GM12878 (cell line): ENCODE measurements at regions not wholly inside any gene's neighbourhood (a gene's known extent, or its start where the extent isn't known, plus 50 kb on each side); places are given as distances from the start of the nearest gene placed in this dataset.
A peak's percentile ranks its signal among the peaks of the same experiment; 100 is the strongest.

ENCODE experiments used
- ATAC-seq: fragments of 200-7000 bp; cut with Tn5 transposase; 3 replicates; pipeline ENCODE4 v1.9.1; 2020; ENCODE audit warnings: mild to moderate bottlenecking, moderate library complexity
- BruUV-seq: library from RNA; stranded (reverse); fragments of 400-500 nt; replicated peaks from 2 replicates; lab custom pipeline; 2021; lab: Mats Ljungman, UMichigan
- CTCF ChIA-PET: fragments of 300-600 bp; sonication (Branson Sonifier 250); formaldehyde crosslinking; extraction: SDS; loops from one replicate; lab custom pipeline; 2021; ENCODE audit warnings: inconsistent platforms; lab: Yijun Ruan, JAX
- POLR2A ChIA-PET: fragments of 350-600 bp; formaldehyde crosslinking; extraction: SDS; loops from one replicate; lab custom pipeline; 2021; ENCODE audit warnings: inconsistent platforms; lab: Charles Lee
- RAD21 ChIA-PET: fragments of 300-600 bp; sonication (Branson Sonifier 250); formaldehyde crosslinking; loops from one replicate; lab custom pipeline; 2023; ENCODE audit warnings: antibody characterized with exemption; ENCODE audit not compliant: unreplicated experiment; lab: Charles Lee
- SMC1A ChIA-PET: fragments of 300-600 bp; sonication (Branson Sonifier 250); formaldehyde crosslinking; loops from one replicate; lab custom pipeline; 2023; ENCODE audit not compliant: unreplicated experiment, uncharacterized antibody; lab: Charles Lee
- DNase-seq: peaks from one replicate; pipeline ENCODE4 v3.0.0-alpha.2; 2011; ENCODE audit warnings: low read depth, low spot score
- FAIRE-seq: peaks from 3 replicates; lab custom pipeline; 2011; peaks lifted over from hg19 to GRCh38; lab: Jason Lieb, UNC
- H2AFZ ChIP-seq: 2 replicates; pipeline ENCODE4 v1.6.0; 2011; ENCODE audit warnings: low read depth, low read length, control low read depth; ENCODE audit not compliant: control insufficient read depth
- H3K27ac ChIP-seq: 2 replicates; pipeline ENCODE4 v1.5.1; 2011; ENCODE audit warnings: control low read depth; ENCODE audit not compliant: control insufficient read depth, insufficient read depth
- H3K27me3 ChIP-seq, 2 experiments: replicated peaks in 1 of 2; 2 replicates each; pipeline versions ENCODE4 v1.6.0 to v1.6.1; 2011; ENCODE audit warnings: low read length in 1 of 2; ENCODE audit not compliant: control insufficient read depth in 2 of 2, insufficient read depth in 2 of 2
- H3K36me3 ChIP-seq, 2 experiments: 2 replicates each; pipeline ENCODE4 v1.5.1; 2011; ENCODE audit warnings: low read length in 1 of 2; ENCODE audit not compliant: control insufficient read depth in 2 of 2, insufficient read depth in 2 of 2
- H3K4me1 ChIP-seq: 2 replicates; pipeline ENCODE4 v1.6.1; 2011; ENCODE audit warnings: mild to moderate bottlenecking, low read length, moderate library complexity, mixed read lengths; ENCODE audit not compliant: control insufficient read depth, insufficient read depth
- H3K4me2 ChIP-seq: 2 replicates; pipeline ENCODE4 v1.6.0; 2011; ENCODE audit warnings: control low read depth; ENCODE audit not compliant: control insufficient read depth, insufficient read depth
- H3K4me3 ChIP-seq: fragments of 200-600 bp; sonication (generic); 2 replicates; pipeline ENCODE4 v1.5.1; 2016
- H3K79me2 ChIP-seq: 2 replicates; pipeline ENCODE4 v1.6.0; 2011; ENCODE audit warnings: low read length; ENCODE audit not compliant: control insufficient read depth, insufficient read depth
- H3K9ac ChIP-seq: 2 replicates; pipeline ENCODE4 v1.8.0; 2011; ENCODE audit warnings: low read length, control low read depth, mixed read lengths; ENCODE audit not compliant: control insufficient read depth, insufficient read depth
- H3K9me3 ChIP-seq: replicated peaks from 3 replicates; pipeline ENCODE4 v1.5.1; 2011; ENCODE audit warnings: mild to moderate bottlenecking, low read length; ENCODE audit not compliant: control insufficient read depth, insufficient read depth
- H4K20me1 ChIP-seq: 2 replicates; pipeline ENCODE4 v1.6.0; 2011; ENCODE audit not compliant: control insufficient read depth, insufficient read depth
- BHLHE40 ChIP-seq, 2 experiments: fragments of 450-650 bp in 1 of 2; IDR thresholded peaks; 2 replicates each; pipeline ENCODE4 v1.6.1; 2011 to 2017; ENCODE audit warnings: low read depth in 2 of 2, borderline replicate concordance in 1 of 2, improper control_type of control experiment in 1 of 2, low read length in 1 of 2, mild to moderate bottlenecking in 1 of 2
- CBX3 ChIP-seq: fragments of 200-600 bp; sonication (generic); IDR thresholded peaks from 2 replicates; pipeline ENCODE4 v1.6.1; 2016; ENCODE audit warnings: low read depth, borderline replicate concordance
- ESRRA ChIP-seq: IDR thresholded peaks from 2 replicates; pipeline ENCODE4 v1.6.1; 2012; ENCODE audit warnings: mild to moderate bottlenecking, low read length, improper control_type of control experiment
- FOS ChIP-seq: IDR thresholded peaks from 3 replicates; pipeline ENCODE4 v1.6.1; 2011; ENCODE audit warnings: borderline replicate concordance; ENCODE audit not compliant: insufficient read length; ENCODE audit errors: extremely low read depth
- IRF3 ChIP-seq: fragments of 450-650 bp; IDR thresholded peaks from 2 replicates; pipeline ENCODE4 v1.6.1; 2014; ENCODE audit warnings: mild to moderate bottlenecking
- NBN ChIP-seq: fragments of 450-650 bp; IDR thresholded peaks from 2 replicates; pipeline ENCODE4 v1.6.1; 2016
- NR2F1 ChIP-seq: fragments of 450-650 bp; conservative IDR thresholded peaks from 2 replicates; pipeline ENCODE4 v1.6.1; 2017; ENCODE audit warnings: mild to moderate bottlenecking
- NRF1 ChIP-seq: conservative IDR thresholded peaks from 2 replicates; pipeline ENCODE4 v1.6.1; 2011; ENCODE audit warnings: mild to moderate bottlenecking, low read depth, low read length, improper control_type of control experiment
- POLR2AphosphoS5 ChIP-seq: IDR thresholded peaks from 2 replicates; pipeline ENCODE4 v1.6.1; 2011; ENCODE audit warnings: mild to moderate bottlenecking, low read length, inconsistent platforms
- SPI1 ChIP-seq: IDR thresholded peaks from 2 replicates; pipeline ENCODE4 v1.6.1; 2011; ENCODE audit warnings: low read depth, mild to moderate bottlenecking, low read length, moderate library complexity, borderline replicate concordance; ENCODE audit not compliant: insufficient read depth
- TCF12 ChIP-seq: IDR thresholded peaks from 2 replicates; pipeline ENCODE4 v1.6.1; 2011; ENCODE audit warnings: low read depth, mild to moderate bottlenecking, low read length
- WGBS: methylation state at CpG from one replicate; pipeline ENCODE4 v1.1.6; 2016; ENCODE audit warnings: low lambda C conversion rate; ENCODE audit not compliant: insufficient replicate concordance, insufficient coverage; ENCODE audit errors: missing lambda C conversion rate; 5-methylcytosine and 5-hydroxymethylcytosine counted together
- in situ Hi-C: fragments of 300-500 bp; cut with MboI; formaldehyde crosslinking; loops from 9 replicates; pipeline ENCODE4 v1.14.3; 2018; ENCODE audit warnings: mixed read lengths
- intact Hi-C: fragments of 100-400 bp; cut with micrococcal nuclease; formaldehyde crosslinking; loops from one replicate; pipeline ENCODE4 v1.14.2; 2022; ENCODE audit not compliant: unreplicated experiment

GRCh38 chr2:155518094-155518493 lies 814.4 kb downstream of the NR4A2 start:
- ChIA-PET SMC1A (interaction anchor here (1.0 kb wide), 1 partner anchor 8 kb away, joined by 4 read pairs; no protein-coding TSS in a partner anchor), RAD21 (no interaction called here)

GRCh38 chr2:155517362-155517761 lies 815.2 kb downstream of the NR4A2 start:
- Histone ChIP-seq H2AFZ (no peak overlapping the region), H3K4me1 (no peaks in the 10 kb centered on the region), H3K27ac (no peak overlapping the region), H3K36me3 (no peaks in the 10 kb centered on the region), H3K79me2 (no peaks in the 10 kb centered on the region), H4K20me1 (no peaks in the 10 kb centered on the region), H3K4me3 (no peak overlapping the region), H3K27me3 (no peaks in the 10 kb centered on the region), H3K4me2 (no peak overlapping the region), H3K9ac (no peak overlapping the region), H3K9me3 (no peaks in the 10 kb centered on the region)
- intact Hi-C loops (loop anchor here (10.0 kb wide), 1 partner anchor 297 kb away; no protein-coding TSS in a partner anchor), in situ Hi-C loops (no loop called here)
- 0% methylated on average over 1 of the region's 1 CpG for WGBS
- ChIA-PET SMC1A (interaction anchor here (1.0 kb wide), 1 partner anchor 9 kb away, joined by 4 read pairs; no protein-coding TSS in a partner anchor), POLR2A (no interaction called here), RAD21 (no interaction called here), CTCF (interaction anchor here (0.6 to 0.7 kb wide), 2 partner anchors 11 to 141 kb away, joined by 3 read pairs; no protein-coding TSS in a partner anchor)
- no TSS peak for BruUV-seq
- no peak for TF ChIP-seq IRF3
- peak; percentile 50; the same call in 1 of the 2 replicates for TF ChIP-seq NR2F1
- peak in 1 of 2 experiments; percentile 35; a peak in 1 of 4 replicates for TF ChIP-seq BHLHE40 (IDR thresholded peaks at IDR 0.05; ENCODE audit: borderline replicate concordance in 1 of 2, low read depth in 2 of 2, low read length in 1 of 2)
- peak; percentile 65 for ATAC-seq
- FAIRE-seq: no peak
- no peak for DNase-seq

More at GRCh38 chr2:155518094-155518493, 814.4 kb downstream of the NR4A2 start:
- Histone ChIP-seq H3K4me3 (no peak overlapping the region), H3K79me2 (no peaks in the 10 kb centered on the region), H3K9ac (no peak overlapping the region), H3K9me3 (no peaks in the 10 kb centered on the region), H2AFZ (no peak overlapping the region), H3K27ac (no peak overlapping the region), H3K4me2 (no peak overlapping the region), H3K4me1 (no peaks in the 10 kb centered on the region), H3K36me3 (no peaks in the 10 kb centered on the region), H4K20me1 (no peaks in the 10 kb centered on the region), H3K27me3 (no peaks in the 10 kb centered on the region)
- FAIRE-seq (no peak), DNase-seq (no peak), ATAC-seq (peak; percentile 54)
- in situ Hi-C loops (no loop called here), intact Hi-C loops (loop anchor here (10.0 kb wide), 1 partner anchor 297 kb away; no protein-coding TSS in a partner anchor)
- 0 out of 2 replicates have a peak, but pooled peaks have one; percentile 18 for TF ChIP-seq SPI1
- no peak for TF ChIP-seq POLR2AphosphoS5
- no peak for TF ChIP-seq TCF12
- TF ChIP-seq NBN: no peak
- no peak for TF ChIP-seq ESRRA
- TF ChIP-seq NRF1: no peak
- TF ChIP-seq FOS: no peak
- no peak for TF ChIP-seq CBX3
- CTCF ChIA-PET: interaction anchor here (0.7 kb wide), 2 partner anchors 10 to 120 kb away, joined by 3 to 4 read pairs; no protein-coding TSS in a partner anchor
- 12% methylated on average over 3 of the region's 3 CpGs for WGBS
- POLR2A ChIA-PET: no interaction called here
- BruUV-seq: no TSS peak
